ENCODE measurements at regions not wholly inside any gene's neighbourhood (a gene's known extent, or its start where the extent isn't known, plus 50 kb on each side); places are given as distances from the start of the nearest gene placed in this dataset.
A peak's percentile ranks its signal among the peaks of the same experiment; 100 is the strongest.

GRCh38 chr15:47289656-47290055 is 427.6 kb upstream of the SEMA6D start:
- Histone ChIP-seq H3K4me3 (no peak overlapping the region), H3K36me3 (ENCODE audit: low read depth) (no peaks in the 10 kb centered on the region), H3K9me3 (no peaks in the 10 kb centered on the region), H3K4me1 (ENCODE audit: low read depth) (no peaks in the 10 kb centered on the region)
- no peak for TF ChIP-seq CTCF (IDR thresholded peaks at IDR 0.05)
- ATAC-seq (no peak), DNase-seq (no peak)
- intact Hi-C loops (cut with DNase I, micrococcal nuclease): no loop called here

- intact Hi-C loops (cut with DNase I, micrococcal nuclease): no loop called here
- no peak for ATAC-seq
- Histone ChIP-seq H3K4me1 (ENCODE audit: low read depth) (no peaks in the 10 kb centered on the region), H3K4me3 (no peak overlapping the region), H3K36me3 (ENCODE audit: low read depth) (no peaks in the 10 kb centered on the region), H3K9me3 (no peaks in the 10 kb centered on the region)
- DNase-seq: no peak
- no peak for TF ChIP-seq CTCF (IDR thresholded peaks at IDR 0.05)
These were observed 425.5 kb upstream of the SEMA6D start for GRCh38 chr15:47291767-47292166.

- Histone ChIP-seq H3K4me3 (no peak overlapping the region), H3K36me3 (ENCODE audit: low read depth) (no peaks in the 10 kb centered on the region), H3K9me3 (no peaks in the 10 kb centered on the region), H3K4me1 (ENCODE audit: low read depth) (no peaks in the 10 kb centered on the region)
- no peak for TF ChIP-seq CTCF (IDR thresholded peaks at IDR 0.05)
- ATAC-seq (no peak), DNase-seq (no peak)
- intact Hi-C loops (cut with DNase I, micrococcal nuclease): no loop called here
These were observed 424.6 kb upstream of the SEMA6D start for GRCh38 chr15:47292638-47293190.

- no peak for TF ChIP-seq CTCF (IDR thresholded peaks at IDR 0.05)
- intact Hi-C loops (cut with DNase I, micrococcal nuclease): no loop called here
- ATAC-seq: peak; percentile 43
- Histone ChIP-seq H3K4me3 (no peak overlapping the region), H3K9me3 (no peaks in the 10 kb centered on the region), H3K36me3 (ENCODE audit: low read depth) (no peaks in the 10 kb centered on the region), H3K4me1 (ENCODE audit: low read depth) (no peaks in the 10 kb centered on the region)
- DNase-seq: peak; percentile 25 to 55 (median 32)
These were observed 423.7 kb upstream of the SEMA6D start for GRCh38 chr15:47293466-47294162.

GRCh38 chr15:47294765-47295259 is 422.5 kb upstream of the SEMA6D start:
- no peaks in the 10 kb centered on the region for H3K4me1 ChIP-seq (ENCODE audit: low read depth)
- H3K9me3 ChIP-seq: no peaks in the 10 kb centered on the region
- ATAC-seq (no peak), DNase-seq (no peak)
- intact Hi-C loops (cut with DNase I, micrococcal nuclease): no loop called here
- TF ChIP-seq CTCF (IDR thresholded peaks at IDR 0.05): no peak
- H3K36me3 ChIP-seq (ENCODE audit: low read depth): no peaks in the 10 kb centered on the region
- H3K4me3 ChIP-seq: no peak overlapping the region
